H1 (cell line): ENCODE measurements at regions not wholly inside any gene's neighbourhood (a gene's known extent, or its start where the extent isn't known, plus 50 kb on each side); places are given as distances from the start of the nearest gene placed in this dataset.

ENCODE experiments used
- CTCF ChIA-PET: fragments of 300-600 bp; sonication (Branson Sonifier 250); formaldehyde crosslinking; loops from one replicate; lab custom pipeline; 2021; ENCODE audit not compliant: partially characterized antibody; lab: Charles Lee
- POLR2A ChIA-PET: fragments of 300-600 bp; sonication (Branson Sonifier 250); formaldehyde crosslinking; loops from one replicate; lab custom pipeline; 2021; ENCODE audit warnings: inconsistent platforms; ENCODE audit not compliant: partially characterized antibody; lab: Charles Lee
- DNase-seq, 2 experiments: peaks; one replicate each; pipeline versions ENCODE4 v3.0.0 to v3.0.0-alpha.2; 2010 to 2022; ENCODE audit warnings: low spot score in 2 of 2, low read depth in 1 of 2, mixed read lengths in 1 of 2
- FAIRE-seq: peaks from 2 replicates; lab custom pipeline; 2011; peaks lifted over from hg19 to GRCh38; lab: Jason Lieb, UNC
- H2AFZ ChIP-seq: 2 replicates; pipeline ENCODE4 v1.8.1; 2012; ENCODE audit warnings: low read length, inconsistent platforms
- H2AK5ac ChIP-seq: 2 replicates; pipeline ENCODE4 v1.6.1; 2013; ENCODE audit warnings: low read depth, low read length
- H2BK120ac ChIP-seq: replicated peaks from 2 replicates; pipeline ENCODE3; 2013; ENCODE audit warnings: low read depth, low read length, inconsistent platforms
- H2BK12ac ChIP-seq: 2 replicates; pipeline ENCODE4 v1.6.1; 2013; ENCODE audit warnings: low read depth, low read length
- H2BK15ac ChIP-seq: 2 replicates; pipeline ENCODE4 v1.6.1; 2013; ENCODE audit warnings: low read length
- H2BK20ac ChIP-seq: 2 replicates; pipeline ENCODE4 v1.6.1; 2013; ENCODE audit warnings: low read length
- H2BK5ac ChIP-seq: 2 replicates; pipeline ENCODE4 v1.6.1; 2013; ENCODE audit warnings: low read depth, low read length
- H3K14ac ChIP-seq: 2 replicates; pipeline ENCODE4 v1.6.1; 2013; ENCODE audit warnings: inconsistent platforms; ENCODE audit not compliant: insufficient read length
- H3K18ac ChIP-seq: 2 replicates; pipeline ENCODE4 v1.6.1; 2013; ENCODE audit warnings: low read length; ENCODE audit errors: extremely low read depth
- H3K23ac ChIP-seq: 2 replicates; pipeline ENCODE4 v1.6.1; 2013; ENCODE audit warnings: inconsistent platforms; ENCODE audit not compliant: insufficient read length
- H3K23me2 ChIP-seq: 2 replicates; pipeline ENCODE4 v1.6.1; 2013; ENCODE audit warnings: low read depth, low read length
- H3K27ac ChIP-seq: 2 replicates; pipeline ENCODE4 v1.6.1; 2011; ENCODE audit warnings: low read depth, low read length, inconsistent platforms
- H3K27me3 ChIP-seq, 4 experiments: replicated peaks in 1 of 4; 1 replicate in 1 of 4; 2 replicates in 3 of 4; pipeline versions ENCODE4 v1.6.1 to v1.8.1; 2011 to 2013; ENCODE audit warnings: low read length in 3 of 4, mild to moderate bottlenecking in 3 of 4, inconsistent platforms in 2 of 4, mixed read lengths in 2 of 4, moderate library complexity in 1 of 4; ENCODE audit not compliant: control insufficient read depth in 3 of 4, insufficient read depth in 3 of 4; ENCODE audit errors: extremely low read depth in 1 of 4
- H3K36me3 ChIP-seq, 4 experiments: 2 replicates each; pipeline versions ENCODE4 v1.6.1 to v1.8.1; 2011 to 2013; ENCODE audit warnings: mild to moderate bottlenecking in 4 of 4, low read length in 3 of 4, moderate library complexity in 2 of 4, control low read depth in 1 of 4, inconsistent platforms in 1 of 4; ENCODE audit not compliant: insufficient read depth in 4 of 4, control insufficient read depth in 2 of 4
- H3K4ac ChIP-seq: replicated peaks from 2 replicates; pipeline ENCODE3; 2013; ENCODE audit warnings: low read length, low read depth, mixed read lengths, inconsistent platforms; ENCODE audit not compliant: insufficient read length
- H3K4me1 ChIP-seq, 4 experiments: replicated peaks in 1 of 4; 1 replicate in 1 of 4; 2 replicates in 3 of 4; pipeline versions ENCODE4 v1.6.1 to v1.8.1; 2011 to 2013; ENCODE audit warnings: low read length in 3 of 4, inconsistent platforms in 2 of 4, mixed read lengths in 1 of 4; ENCODE audit not compliant: insufficient read depth in 4 of 4, control insufficient read depth in 3 of 4
- H3K4me2 ChIP-seq, 2 experiments: 2 replicates each; pipeline versions ENCODE4 v1.6.1 to v1.8.1; 2011 to 2013; ENCODE audit warnings: low read depth in 2 of 2, low read length in 2 of 2, control low read depth in 1 of 2, inconsistent platforms in 1 of 2, mild to moderate bottlenecking in 1 of 2; ENCODE audit not compliant: insufficient read depth in 1 of 2
- H3K4me3 ChIP-seq, 4 experiments: fragments of 200-600, 300-600 bp in 1 of 4; sonication (generic), shearing (Covaris generic), sonication (Bioruptor Twin) in 1 of 4; 2 replicates each; pipeline versions ENCODE4 v1.5.1 to v1.8.1; 2011 to 2016; ENCODE audit warnings: low read length in 4 of 4, low read depth in 3 of 4, control low read depth in 2 of 4, inconsistent platforms in 2 of 4, mild to moderate bottlenecking in 2 of 4, mixed read lengths in 1 of 4, moderate library complexity in 1 of 4; ENCODE audit not compliant: insufficient read depth in 2 of 4; ENCODE audit errors: extremely low read depth in 1 of 4
- H3K56ac ChIP-seq: replicated peaks from 2 replicates; pipeline ENCODE3; 2013; ENCODE audit warnings: low read depth, mild to moderate bottlenecking, mixed read lengths, low read length, inconsistent platforms; ENCODE audit not compliant: insufficient read length
- H3K79me1 ChIP-seq: 2 replicates; pipeline ENCODE4 v1.6.1; 2013; ENCODE audit warnings: low read depth, low read length, control low read depth
- H3K79me2 ChIP-seq, 2 experiments: 2 replicates each; pipeline versions ENCODE4 v1.6.1 to v1.8.1; 2012 to 2013; ENCODE audit warnings: low read length in 2 of 2, mild to moderate bottlenecking in 2 of 2, inconsistent platforms in 1 of 2; ENCODE audit not compliant: insufficient read depth in 2 of 2, control insufficient read depth in 1 of 2
- H3K9ac ChIP-seq, 4 experiments: replicated peaks in 1 of 4; 1 replicate in 1 of 4; 2 replicates in 3 of 4; pipeline versions ENCODE4 v1.6.1 to v1.8.1; 2011 to 2013; ENCODE audit warnings: low read depth in 3 of 4, low read length in 3 of 4, control low read depth in 2 of 4, mild to moderate bottlenecking in 2 of 4, moderate library complexity in 2 of 4, inconsistent platforms in 1 of 4; ENCODE audit errors: extremely low read depth in 1 of 4
- H3K9me3 ChIP-seq, 2 experiments: 2 replicates each; pipeline versions ENCODE4 v1.6.1 to v1.8.1; 2012 to 2013; ENCODE audit warnings: mild to moderate bottlenecking in 2 of 2, moderate library complexity in 2 of 2, control low read depth in 1 of 2, inconsistent platforms in 1 of 2, low read depth in 1 of 2, low read length in 1 of 2, mixed read lengths in 1 of 2; ENCODE audit not compliant: insufficient read depth in 2 of 2
- H4K20me1 ChIP-seq, 2 experiments: replicated peaks in 1 of 2; 2 replicates each; pipeline versions ENCODE3 to v1.8.1; 2011 to 2013; ENCODE audit warnings: inconsistent platforms in 2 of 2, low read length in 2 of 2, mild to moderate bottlenecking in 1 of 2; ENCODE audit not compliant: insufficient read depth in 2 of 2, control insufficient read depth in 1 of 2
- H4K5ac ChIP-seq: 2 replicates; pipeline ENCODE4 v1.6.1; 2013; ENCODE audit warnings: low read length, low read depth, mixed read lengths, inconsistent platforms; ENCODE audit not compliant: insufficient read length
- H4K8ac ChIP-seq: 2 replicates; pipeline ENCODE4 v1.8.0; 2013; ENCODE audit warnings: mild to moderate bottlenecking, moderate library complexity, low read length, inconsistent platforms; ENCODE audit not compliant: insufficient read depth; ENCODE audit errors: extremely low read depth
- H4K91ac ChIP-seq: replicated peaks from 2 replicates; pipeline ENCODE3; 2013; ENCODE audit warnings: low read length, mixed read lengths, inconsistent platforms; ENCODE audit not compliant: insufficient read length
- CHD2 ChIP-seq: IDR thresholded peaks from 2 replicates; pipeline ENCODE4 v1.6.1; 2012; ENCODE audit warnings: low read length, improper control_type of control experiment
- EZH2 ChIP-seq: fragments of 200-600 bp; sonication (generic); IDR thresholded peaks from 2 replicates; pipeline ENCODE4 v1.7.1; 2012; ENCODE audit warnings: low read depth, mild to moderate bottlenecking, moderate library complexity, low read length, inconsistent platforms; ENCODE audit not compliant: severe bottlenecking
- RNF2 ChIP-seq: fragments of 200-900, 300-1000 bp; sonication (generic); IDR thresholded peaks from 2 replicates; pipeline ENCODE4 v1.7.1; 2016; ENCODE audit warnings: borderline replicate concordance, low read depth, mild to moderate bottlenecking, antibody characterized with exemption, low read length; ENCODE audit not compliant: poor library complexity, severe bottlenecking; ENCODE audit errors: missing control alignments
- SIRT6 ChIP-seq: IDR thresholded peaks from one replicate; pipeline ENCODE4 v1.7.1; 2012; ENCODE audit warnings: low read length, inconsistent platforms
- SIX5 ChIP-seq: IDR thresholded peaks from 2 replicates; pipeline ENCODE4 v1.6.1; 2011; ENCODE audit warnings: mild to moderate bottlenecking, low read depth, low read length
- SP2 ChIP-seq: IDR thresholded peaks from 2 replicates; pipeline ENCODE4 v1.6.1; 2012; ENCODE audit warnings: mild to moderate bottlenecking, low read length, inconsistent platforms
- USF2 ChIP-seq: IDR thresholded peaks from 2 replicates; pipeline ENCODE4 v1.6.1; 2011; ENCODE audit warnings: low read length, improper control_type of control experiment
- WGBS, 2 experiments: shearing (Covaris generic) in 1 of 2; methylation state at CpG; one replicate each; pipeline versions ENCODE4 v1.1.6 to v1.1.7; 2013 to 2015; ENCODE audit warnings: low lambda C conversion rate in 2 of 2, mixed read lengths in 2 of 2, inconsistent platforms in 1 of 2, low coverage in 1 of 2, missing lambda C conversion rate in 1 of 2; ENCODE audit not compliant: insufficient replicate concordance in 2 of 2, insufficient coverage in 1 of 2, insufficient read length in 1 of 2; ENCODE audit errors: extremely low coverage in 1 of 2, missing lambda C conversion rate in 1 of 2; 5-methylcytosine and 5-hydroxymethylcytosine counted together

GRCh38 chr18:79587779-79588635, 91.6 kb upstream of the CTDP1 start:
- Histone ChIP-seq H4K91ac (no peak overlapping the region), H2AFZ (no peak overlapping the region; the same call in 1 of the 2 replicates)
- no peak for FAIRE-seq
- TF ChIP-seq SIRT6 = no peak
- no peak for TF ChIP-seq USF2
- no peak for TF ChIP-seq SP2
- no peak for TF ChIP-seq CHD2
- no peak for TF ChIP-seq EZH2
- TF ChIP-seq RNF2 = no peak
- no peak for TF ChIP-seq SIX5

More at GRCh38 chr18:79587779-79588635, 91.6 kb upstream of the CTDP1 start:
- H3K4me1 ChIP-seq = peaks cover 0 to 15% (median 8%) of the 10 kb centered on the region in 4 experiments; a peak in 6 of 7 replicates
- DNase-seq = peak in 1 of 2 experiments; percentile 48
- no peak overlapping the region for H2BK15ac ChIP-seq
- no peak overlapping the region for H3K14ac ChIP-seq
- no peak overlapping the region for H2BK5ac ChIP-seq
- CTCF ChIA-PET = interaction anchor here (0.9 to 1.0 kb wide), 3 partner anchors 12 to 58 kb away, joined by 3 read pairs; no protein-coding TSS in a partner anchor
- POLR2A ChIA-PET = interaction anchor here (1.2 kb wide), 1 partner anchor 47 kb away, joined by 3 read pairs; no protein-coding TSS in a partner anchor
- H4K5ac ChIP-seq = no peak overlapping the region
- H2BK120ac ChIP-seq = no peak overlapping the region
- no peak overlapping the region for H3K9ac ChIP-seq
- 86% methylated on average over 26 of the region's 32 CpGs; no CpG with 5 or more reads in 1 of the 2 experiments for WGBS, 2 experiments
- peak overlapping the region; percentile 28 to 41; a peak in 2 of 4 replicates for H3K4me2 ChIP-seq
- peaks cover 0 to 7% (median 0%) of the 10 kb centered on the region in 4 experiments; a peak in 1 of 7 replicates for H3K27me3 ChIP-seq
- H3K4ac ChIP-seq = no peak overlapping the region
- no peak overlapping the region for H2AK5ac ChIP-seq
- no peaks in the 10 kb centered on the region for H3K36me3 ChIP-seq
- no peaks in the 10 kb centered on the region for H3K79me2 ChIP-seq
- H3K9me3 ChIP-seq = no peaks in the 10 kb centered on the region
- no peaks in the 10 kb centered on the region for H3K79me1 ChIP-seq
- no peaks in the 10 kb centered on the region for H4K20me1 ChIP-seq
- no peak overlapping the region for H3K56ac ChIP-seq
- 0 out of 2 replicates have a peak overlapping the region, but pooled peaks have one; percentile 27 for H2BK12ac ChIP-seq
- no peaks in the 10 kb centered on the region; the same call in 1 of the 2 replicates for H3K23me2 ChIP-seq
- no peak overlapping the region; a peak in 1 of 8 replicates for H3K4me3 ChIP-seq
- H3K23ac ChIP-seq = no peak overlapping the region
- no peak overlapping the region for H3K27ac ChIP-seq
- H4K8ac ChIP-seq = no peak overlapping the region; the same call in 1 of the 2 replicates
- H2BK20ac ChIP-seq = no peak overlapping the region
- peak overlapping the region; percentile 71 for H3K18ac ChIP-seq
